ENCODE measurements at regions not wholly inside any gene's neighbourhood (a gene's known extent, or its start where the extent isn't known, plus 50 kb on each side); places are given as distances from the start of the nearest gene placed in this dataset.

- no peak for TF ChIP-seq CTCF (conservative IDR thresholded peaks at IDR 0.05 in 1 of 2, IDR thresholded peaks at IDR 0.05 in 1 of 2; ENCODE audit: extremely low read depth in 1 of 2, insufficient read depth in 1 of 2, low read depth in 1 of 2, low read length in 2 of 2)
- TF ChIP-seq EZH2 (IDR thresholded peaks at IDR 0.05; ENCODE audit: borderline replicate concordance, low read length): no peak
These were observed 414.7 kb upstream of the SEMA3C start for GRCh38 chr7:81333536-81333935.
